Endothelial cell of umbilical vein (primary cell): ENCODE measurements at regions not wholly inside any gene's neighbourhood (a gene's known extent, or its start where the extent isn't known, plus 50 kb on each side); places are given as distances from the start of the nearest gene placed in this dataset.

Experiments
- BruUV-seq: library from RNA; stranded (reverse); fragments of 400-500 nt; replicated peaks from 2 replicates; lab custom pipeline; 2021; lab: Mats Ljungman, UMichigan
- CTCF ChIA-PET: fragments of 300-600, 350-600 bp; sonication (Branson Sonifier 250); formaldehyde crosslinking; loops from one replicate; lab custom pipeline; 2021; ENCODE audit warnings: antibody characterized with exemption, inconsistent platforms; lab: Charles Lee
- POLR2A ChIA-PET: fragments of 300-600, 350-600 bp; sonication (Branson Sonifier 250); formaldehyde crosslinking; loops from one replicate; lab custom pipeline; 2021; ENCODE audit warnings: antibody characterized with exemption, inconsistent platforms; lab: Charles Lee
- DNase-seq: peaks from one replicate; pipeline ENCODE4 v3.0.0-alpha.2; 2011; ENCODE audit warnings: low read depth, low spot score
- FAIRE-seq: peaks from 2 replicates; lab custom pipeline; 2011; peaks lifted over from hg19 to GRCh38; lab: Jason Lieb, UNC
- H2AFZ ChIP-seq: 2 replicates; pipeline ENCODE4 v1.6.0; 2012; ENCODE audit warnings: low read depth, low read length, control low read depth, inconsistent platforms
- H3K27ac ChIP-seq: 2 replicates; pipeline ENCODE4 v1.5.1; 2011; ENCODE audit warnings: low read depth, mild to moderate bottlenecking, control low read depth, low read length, moderate library complexity; ENCODE audit not compliant: insufficient read depth
- H3K27me3 ChIP-seq, 2 experiments: 2 replicates each; pipeline versions ENCODE4 v1.6.0 to v1.6.1; 2011; ENCODE audit warnings: low read length in 2 of 2, mixed read lengths in 1 of 2; ENCODE audit not compliant: control insufficient read depth in 2 of 2, insufficient read depth in 2 of 2
- H3K36me3 ChIP-seq, 2 experiments: 2 replicates in 1 of 2; 3 replicates in 1 of 2; pipeline ENCODE4 v1.5.1; 2011; ENCODE audit warnings: low read length in 2 of 2, mild to moderate bottlenecking in 1 of 2, moderate library complexity in 1 of 2; ENCODE audit not compliant: control insufficient read depth in 2 of 2, insufficient read depth in 2 of 2; ENCODE audit errors: extremely low read depth in 1 of 2
- H3K4me1 ChIP-seq: 3 replicates; pipeline ENCODE4 v1.5.1; 2011; ENCODE audit warnings: mild to moderate bottlenecking, low read length; ENCODE audit not compliant: control insufficient read depth, insufficient read depth; ENCODE audit errors: extremely low read depth
- H3K4me2 ChIP-seq: 2 replicates; pipeline ENCODE4 v1.6.1; 2011; ENCODE audit warnings: low read length, control low read depth, mixed read lengths; ENCODE audit not compliant: insufficient read depth
- H3K4me3 ChIP-seq, 3 experiments: fragments of 200-600 bp in 1 of 3; sonication (generic), shearing (Covaris generic) in 1 of 3; replicated peaks in 1 of 3; 2 replicates each; pipeline ENCODE4 v1.5.1; 2011 to 2016; ENCODE audit warnings: control low read depth in 3 of 3, low read length in 3 of 3, mild to moderate bottlenecking in 2 of 3, inconsistent platforms in 1 of 3, low read depth in 1 of 3, moderate library complexity in 1 of 3; ENCODE audit not compliant: insufficient read depth in 1 of 3
- H3K79me2 ChIP-seq: 2 replicates; pipeline ENCODE4 v1.6.0; 2012; ENCODE audit warnings: low read length, inconsistent platforms; ENCODE audit not compliant: control insufficient read depth, insufficient read depth
- H3K9ac ChIP-seq: replicated peaks from 2 replicates; pipeline ENCODE3; 2011; ENCODE audit warnings: low read length, control low read depth; ENCODE audit not compliant: insufficient read depth; ENCODE audit errors: extremely low read depth
- H3K9me1 ChIP-seq: replicated peaks from 3 replicates; pipeline ENCODE4 v1.6.0; 2011; ENCODE audit warnings: mild to moderate bottlenecking, low read length; ENCODE audit not compliant: control insufficient read depth, insufficient read depth; ENCODE audit errors: extremely low read depth
- H3K9me3 ChIP-seq: replicated peaks from 2 replicates; pipeline ENCODE4 v1.5.1; 2012; ENCODE audit warnings: low read length, inconsistent platforms; ENCODE audit not compliant: control insufficient read depth, insufficient read depth
- H4K20me1 ChIP-seq: replicated peaks from 2 replicates; pipeline ENCODE3; 2011; ENCODE audit warnings: mild to moderate bottlenecking, low read length; ENCODE audit not compliant: control insufficient read depth, insufficient read depth; ENCODE audit errors: extremely low read depth
- CTCF ChIP-seq, 2 donors: IDR thresholded peaks; 1 replicate in 1 of 2; 2 replicates in 1 of 2; pipeline ENCODE4 v1.5.1; 2011; ENCODE audit warnings: low read length in 2 of 2, mild to moderate bottlenecking in 2 of 2, moderate library complexity in 2 of 2, control low read depth in 1 of 2, inconsistent platforms in 1 of 2, low read depth in 1 of 2; ENCODE audit not compliant: insufficient read depth in 1 of 2; ENCODE audit errors: extremely low read depth in 1 of 2
- EZH2 ChIP-seq: IDR thresholded peaks from 2 replicates; pipeline ENCODE4 v1.6.1; 2012; ENCODE audit warnings: borderline replicate concordance, low read depth, mild to moderate bottlenecking, moderate library complexity, low read length, inconsistent platforms; ENCODE audit not compliant: severe bottlenecking
- FOS ChIP-seq: IDR thresholded peaks from 2 replicates; pipeline ENCODE4 v1.6.1; 2011; ENCODE audit warnings: mild to moderate bottlenecking, low read length, moderate library complexity, borderline replicate concordance; ENCODE audit not compliant: insufficient read depth
- GATA2 ChIP-seq: IDR thresholded peaks from 2 replicates; pipeline ENCODE4 v1.7.0; 2011; ENCODE audit warnings: low read depth, mild to moderate bottlenecking, moderate library complexity, mixed read lengths, low read length; ENCODE audit not compliant: insufficient read length, insufficient read depth
- JUN ChIP-seq: IDR thresholded peaks from 2 replicates; pipeline ENCODE4 v1.6.1; 2011; ENCODE audit warnings: borderline replicate concordance, low read depth; ENCODE audit not compliant: insufficient read length, insufficient read depth
- MAX ChIP-seq: IDR thresholded peaks from 2 replicates; pipeline ENCODE4 v1.6.1; 2011; ENCODE audit not compliant: insufficient read depth, insufficient read length
- MYC ChIP-seq: IDR thresholded peaks from one replicate; pipeline ENCODE4 v1.6.1; 2011; ENCODE audit warnings: mild to moderate bottlenecking, low read depth, low read length
- POLR2A ChIP-seq: IDR thresholded peaks from 2 replicates; pipeline ENCODE4 v1.6.1; 2012; ENCODE audit warnings: low read depth, mild to moderate bottlenecking, control low read depth, low read length
- POLR2AphosphoS5 ChIP-seq: IDR thresholded peaks from 2 replicates; pipeline ENCODE4 v1.6.1; 2012; ENCODE audit warnings: low read depth, mild to moderate bottlenecking, control low read depth, low read length, moderate library complexity; ENCODE audit not compliant: insufficient read depth
- dilution Hi-C: fragments of 300-500 bp; cut with MboI; formaldehyde crosslinking; loops from one replicate; pipeline ENCODE4 v1.15.0; 2019; ENCODE audit warnings: low sequenced_read_pairs; ENCODE audit not compliant: extremely low pct_ligation_motif_present
- intact Hi-C: fragments of 100-400 bp; cut with micrococcal nuclease; formaldehyde crosslinking; loops from one replicate; pipeline ENCODE4 v1.10.0; 2022

- H3K27ac ChIP-seq, result no peak overlapping the region
- ChIA-PET CTCF (no interaction called here), POLR2A (no interaction called here)
- peaks cover 2 to 3% of the 10 kb centered on the region in 2 experiments for H3K27me3 ChIP-seq
- H3K4me1 ChIP-seq, result no peaks in the 10 kb centered on the region
- no TSS peak for BruUV-seq
- no peak overlapping the region for H3K9ac ChIP-seq
- H3K4me3 ChIP-seq, result no peak overlapping the region
- H4K20me1 ChIP-seq, result no peaks in the 10 kb centered on the region
- dilution Hi-C loops (no loop called here), intact Hi-C loops (no loop called here)
- H3K4me2 ChIP-seq, result no peak overlapping the region
- H3K79me2 ChIP-seq, result no peaks in the 10 kb centered on the region
- no peaks in the 10 kb centered on the region for H3K36me3 ChIP-seq
- no peak for FAIRE-seq
- TF ChIP-seq FOS (no peak), JUN (no peak), GATA2 (no peak), POLR2AphosphoS5 (no peak), EZH2 (no peak), CTCF (IDR thresholded peaks at IDR 0.05; ENCODE audit: extremely low read depth in 1 of 2, insufficient read depth in 1 of 2, low read depth in 1 of 2, low read length in 2 of 2) (no peak), MAX (no peak), POLR2A (no peak), MYC (no peak)
- H2AFZ ChIP-seq, result no peak overlapping the region
- no peak for DNase-seq
- H3K9me1 ChIP-seq, result no peaks in the 10 kb centered on the region
- no peaks in the 10 kb centered on the region for H3K9me3 ChIP-seq
These were observed 268.0 kb upstream of the SEMA3D start for GRCh38 chr7:85454904-85455303.
